ENCODE measurements at regions not wholly inside any gene's neighbourhood (a gene's known extent, or its start where the extent isn't known, plus 50 kb on each side); places are given as distances from the start of the nearest gene placed in this dataset.
"Not testable (repeated sequence)": the region's sequence is repeated elsewhere in the genome, so short reads cannot be mapped to it uniquely, and the experiment has no call there.

DNA sequence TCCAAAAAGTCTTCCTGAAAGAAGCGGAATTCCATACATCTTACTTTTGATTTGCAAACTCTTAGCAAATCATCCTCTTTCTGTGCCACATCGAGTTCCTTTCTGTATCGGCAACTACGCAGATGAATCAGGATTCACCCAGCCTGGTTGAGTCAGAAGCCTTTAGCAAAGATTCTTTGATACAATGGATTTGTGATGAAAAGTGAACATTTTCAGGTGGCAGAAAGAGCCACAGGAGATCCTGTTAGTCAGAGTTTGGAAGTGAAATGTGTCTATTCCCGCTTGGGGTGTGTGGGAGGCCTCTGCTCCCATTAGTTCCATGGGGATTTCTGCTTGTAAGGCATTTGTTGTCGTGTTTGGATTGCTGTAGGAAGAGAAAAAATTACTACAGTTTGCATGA lies 351.8 kb upstream of the WWC1 start:
- DNase-seq (ENCODE audit: low spot score): no peak
- peaks cover 6% of the 10 kb centered on the region for H3K4me1 Mint-ChIP-seq (ENCODE audit: low read depth)
- H3K27me3 Mint-ChIP-seq (ENCODE audit: low read depth): no peaks in the 10 kb centered on the region
- H3K4me3 Mint-ChIP-seq: no peak overlapping the region
- no peaks in the 10 kb centered on the region for H3K9me3 Mint-ChIP-seq
- H3K27ac Mint-ChIP-seq: no peak overlapping the region
- H3K36me3 Mint-ChIP-seq (ENCODE audit: low read depth): no peaks in the 10 kb centered on the region

DNA sequence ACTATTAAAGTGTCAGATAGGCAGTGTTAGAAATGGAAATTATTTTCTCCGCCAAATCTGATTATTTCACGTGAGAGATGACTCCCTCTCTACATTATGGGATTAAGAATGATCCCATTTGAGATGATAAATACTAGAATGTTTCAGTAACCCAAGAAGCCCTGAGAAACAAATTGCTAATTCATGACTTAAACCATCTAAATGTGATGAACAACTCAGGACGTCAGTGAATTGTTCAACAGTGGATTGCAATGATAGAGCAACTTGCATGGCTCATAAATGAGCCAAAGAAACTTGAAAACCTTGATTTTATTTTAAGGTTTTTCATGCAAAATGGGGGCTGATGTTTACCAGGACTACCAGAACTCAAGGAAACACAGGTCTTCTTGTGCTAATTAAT lies 350.5 kb upstream of the WWC1 start:
- Mint-ChIP-seq H3K4me3 (no peak overlapping the region), H3K4me1 (ENCODE audit: low read depth) (peaks cover 6% of the 10 kb centered on the region), H3K27me3 (ENCODE audit: low read depth) (no peaks in the 10 kb centered on the region), H3K27ac (no peak overlapping the region), H3K9me3 (no peaks in the 10 kb centered on the region), H3K36me3 (ENCODE audit: low read depth) (no peaks in the 10 kb centered on the region)
- no peak for DNase-seq (ENCODE audit: low spot score)

DNA sequence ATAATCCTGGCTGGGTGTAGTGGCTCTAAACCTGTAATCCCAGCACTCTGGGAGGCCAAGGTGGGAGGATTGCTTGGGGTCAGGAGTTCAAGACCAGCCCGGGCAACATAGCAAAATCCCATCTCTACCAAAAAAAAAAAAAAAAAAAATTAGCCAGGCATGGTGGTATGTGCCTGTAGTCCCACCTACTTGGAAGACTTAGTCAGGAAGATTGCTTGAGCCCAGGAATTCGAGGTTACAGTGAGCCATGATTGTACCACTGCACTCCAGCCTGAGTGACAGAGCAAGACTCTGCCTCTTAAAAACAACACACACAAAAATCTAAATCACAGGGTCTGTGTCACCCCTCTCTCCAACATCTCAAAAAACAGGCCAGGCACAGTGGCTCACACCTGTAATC lies 349.9 kb upstream of the WWC1 start:
- not testable (repeated sequence) for H3K4me3 Mint-ChIP-seq; H3K27me3 Mint-ChIP-seq (ENCODE audit: low read depth); H3K27ac Mint-ChIP-seq; H3K9me3 Mint-ChIP-seq; H3K4me1 Mint-ChIP-seq (ENCODE audit: low read depth); H3K36me3 Mint-ChIP-seq (ENCODE audit: low read depth); DNase-seq (ENCODE audit: low spot score)

DNA sequence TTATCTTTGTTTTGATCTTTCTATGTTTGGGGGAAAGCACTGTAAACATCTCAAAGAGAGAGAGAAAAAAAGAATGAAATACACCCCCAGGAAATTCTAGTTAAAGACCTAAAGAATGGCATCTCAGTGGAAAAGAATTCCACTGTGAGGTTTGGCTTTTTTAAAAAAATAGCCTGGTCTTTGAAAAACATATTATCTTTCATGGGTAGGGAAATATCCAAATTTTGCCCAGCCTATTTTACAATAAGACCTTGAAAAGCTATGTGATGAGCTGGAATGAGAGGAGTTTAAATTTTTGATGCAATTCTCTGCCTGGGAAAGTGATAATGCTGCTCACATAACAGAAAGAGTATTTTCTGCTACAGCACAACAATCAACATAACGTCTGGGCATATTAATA lies 348.1 kb upstream of the WWC1 start:
- no peak overlapping the region for H3K4me3 Mint-ChIP-seq
- H3K4me1 Mint-ChIP-seq (ENCODE audit: low read depth): no peaks in the 10 kb centered on the region
- no peak for DNase-seq (ENCODE audit: low spot score)
- no peak overlapping the region for H3K27ac Mint-ChIP-seq
- peaks cover 3% of the 10 kb centered on the region for H3K27me3 Mint-ChIP-seq (ENCODE audit: low read depth)
- H3K36me3 Mint-ChIP-seq (ENCODE audit: low read depth): no peaks in the 10 kb centered on the region
- H3K9me3 Mint-ChIP-seq: no peaks in the 10 kb centered on the region

DNA sequence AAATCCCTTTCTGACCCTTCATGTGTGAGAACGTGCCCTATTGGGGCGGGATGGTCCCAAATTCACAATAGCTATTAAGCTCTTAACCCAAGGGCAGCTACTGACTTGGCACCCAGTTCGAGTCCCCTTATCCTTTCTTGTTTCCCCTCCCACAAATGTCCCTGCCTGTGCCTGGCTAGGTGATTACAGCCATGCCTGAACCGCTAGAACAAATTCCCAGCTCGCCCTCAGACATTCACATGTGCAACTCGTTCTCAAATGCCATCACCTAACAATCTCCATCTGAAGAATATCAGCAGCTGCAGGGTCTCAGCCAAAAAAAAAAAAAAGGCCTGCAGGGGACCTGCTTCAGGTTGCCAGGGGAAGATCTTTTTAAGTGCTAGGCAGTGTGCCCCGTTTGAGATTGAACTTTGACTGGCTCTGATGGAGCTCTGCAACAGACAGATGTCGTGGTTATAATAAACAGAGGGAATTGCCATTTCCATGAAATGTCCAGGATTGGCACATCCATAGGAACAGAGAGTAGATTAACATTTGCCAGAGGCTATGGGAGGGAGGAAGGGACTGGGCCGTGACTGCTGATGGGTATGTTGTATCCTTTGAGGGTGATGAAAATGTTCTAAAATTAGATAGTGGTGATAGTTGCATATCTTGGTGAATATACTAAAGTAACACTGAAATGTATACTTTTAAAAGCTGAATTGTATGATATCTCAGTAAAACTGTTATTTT lies 347.2 kb upstream of the WWC1 start:
- Mint-ChIP-seq H3K4me3 (no peak overlapping the region), H3K9me3 (no peaks in the 10 kb centered on the region), H3K36me3 (ENCODE audit: low read depth) (no peaks in the 10 kb centered on the region), H3K27ac (no peak overlapping the region), H3K4me1 (ENCODE audit: low read depth) (no peaks in the 10 kb centered on the region), H3K27me3 (ENCODE audit: low read depth) (peaks cover 3% of the 10 kb centered on the region)
- no peak for DNase-seq (ENCODE audit: low spot score)

DNA sequence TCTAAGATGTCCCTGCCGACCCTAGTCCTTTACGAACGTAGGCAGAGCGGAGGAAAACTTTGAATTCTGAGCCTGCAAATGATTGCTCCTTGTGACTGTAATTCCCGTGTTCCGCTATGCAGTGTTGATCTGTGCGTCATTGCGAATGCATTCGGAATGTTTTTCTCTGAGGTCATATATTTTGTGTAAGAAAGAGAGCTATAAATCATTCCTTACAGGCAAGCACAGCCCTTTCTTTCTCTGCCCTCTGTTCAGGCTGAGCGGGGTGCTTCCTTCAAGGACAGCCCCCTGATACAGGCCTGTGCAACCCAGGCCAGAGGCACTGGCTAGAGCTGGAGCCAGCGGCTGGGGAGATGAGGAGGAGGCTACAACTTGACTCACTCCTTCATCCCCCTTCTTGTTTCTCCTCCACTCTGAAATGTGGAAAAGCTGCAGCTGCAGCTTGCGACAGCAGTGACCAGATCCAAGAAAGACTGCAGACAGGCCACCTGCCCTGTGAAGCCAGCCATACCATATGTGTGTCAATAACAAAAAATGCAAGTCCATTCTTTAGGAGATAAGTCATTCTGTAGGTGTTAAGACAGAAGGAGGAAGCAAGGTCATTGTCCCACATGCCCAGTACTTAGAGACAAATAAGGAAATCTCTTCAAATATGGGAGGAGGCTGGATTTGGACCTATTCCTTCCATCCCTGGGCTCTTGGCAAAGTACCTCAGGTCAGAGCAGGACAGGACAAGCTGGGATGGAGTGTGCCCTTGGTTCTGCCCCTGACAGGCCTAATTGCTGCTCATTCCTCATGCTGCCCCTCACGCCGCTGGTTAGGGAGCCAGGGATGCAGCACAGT lies 345.7 kb upstream of the WWC1 start:
- Mint-ChIP-seq H3K27ac (no peak overlapping the region), H3K9me3 (no peaks in the 10 kb centered on the region), H3K27me3 (ENCODE audit: low read depth) (peaks cover 3% of the 10 kb centered on the region), H3K4me3 (no peak overlapping the region), H3K4me1 (ENCODE audit: low read depth) (no peaks in the 10 kb centered on the region), H3K36me3 (ENCODE audit: low read depth) (no peaks in the 10 kb centered on the region)
- DNase-seq (ENCODE audit: low spot score): no peak

DNA sequence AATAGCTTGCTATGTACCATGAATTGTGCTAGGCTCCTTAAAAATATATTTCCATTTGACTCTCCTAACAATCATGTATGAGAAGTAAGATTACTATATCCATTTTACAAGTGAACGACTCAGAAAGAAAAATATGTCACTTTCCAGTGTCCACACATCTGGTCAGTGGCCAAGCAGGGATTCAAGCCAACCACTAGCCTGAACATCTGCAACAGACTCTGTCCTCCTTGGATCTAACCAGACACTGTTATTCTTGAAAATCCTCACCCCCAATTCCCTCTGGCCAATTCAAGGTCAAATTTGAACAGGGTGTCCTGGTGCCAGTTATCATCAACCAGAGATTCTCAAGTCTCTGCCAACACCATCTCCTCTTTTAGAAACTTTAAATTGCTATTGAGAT lies 344.1 kb upstream of the WWC1 start:
- H3K4me3 Mint-ChIP-seq: no peak overlapping the region
- no peak for DNase-seq (ENCODE audit: low spot score)
- peaks cover 3% of the 10 kb centered on the region for H3K27me3 Mint-ChIP-seq (ENCODE audit: low read depth)
- no peaks in the 10 kb centered on the region for H3K9me3 Mint-ChIP-seq
- H3K36me3 Mint-ChIP-seq (ENCODE audit: low read depth): no peaks in the 10 kb centered on the region
- H3K27ac Mint-ChIP-seq: no peak overlapping the region
- no peaks in the 10 kb centered on the region for H3K4me1 Mint-ChIP-seq (ENCODE audit: low read depth)

DNA sequence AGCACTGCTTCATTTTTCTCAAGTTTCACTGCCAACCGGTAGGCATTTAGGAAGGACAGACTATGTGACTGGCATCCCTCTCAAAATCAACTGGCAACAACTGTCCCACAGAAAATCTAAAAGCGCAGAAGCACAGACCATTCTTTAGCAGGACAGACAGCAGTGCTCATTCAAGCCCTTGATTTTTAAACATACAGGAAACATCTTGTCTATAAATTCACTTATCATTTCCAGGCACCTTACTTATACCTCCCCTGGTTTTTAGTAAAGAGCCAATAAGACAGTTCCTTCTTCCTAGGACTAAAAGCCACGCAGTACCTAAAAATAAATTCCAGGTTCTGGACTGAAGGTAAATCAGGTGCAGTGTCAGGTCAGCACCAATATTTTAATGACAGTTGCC lies 343.2 kb upstream of the WWC1 start:
- no peaks in the 10 kb centered on the region for H3K4me1 Mint-ChIP-seq (ENCODE audit: low read depth)
- no peak for DNase-seq (ENCODE audit: low spot score)
- H3K27ac Mint-ChIP-seq: no peak overlapping the region
- peaks cover 3% of the 10 kb centered on the region for H3K27me3 Mint-ChIP-seq (ENCODE audit: low read depth)
- H3K4me3 Mint-ChIP-seq: no peak overlapping the region
- no peaks in the 10 kb centered on the region for H3K36me3 Mint-ChIP-seq (ENCODE audit: low read depth)
- H3K9me3 Mint-ChIP-seq: no peaks in the 10 kb centered on the region

DNA sequence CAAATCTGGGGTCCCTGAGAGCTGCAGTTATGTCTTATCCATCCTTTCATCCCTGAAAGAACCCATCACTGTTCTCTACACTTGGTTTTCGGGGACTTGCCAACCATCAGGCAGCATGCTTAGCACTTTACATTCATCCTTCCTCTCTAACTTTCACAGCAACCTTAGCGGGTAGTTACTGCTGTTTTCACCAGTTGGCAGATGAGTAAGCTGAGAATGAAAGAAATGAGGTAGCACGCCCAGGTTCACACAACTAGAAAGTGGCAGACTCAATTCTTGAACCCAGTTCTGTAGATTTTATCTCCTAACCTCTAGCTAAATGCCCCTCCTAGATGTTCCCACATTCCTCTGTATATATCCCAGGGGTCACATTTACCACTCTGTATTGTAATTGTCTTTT lies 342.0 kb upstream of the WWC1 start:
- DNase-seq (ENCODE audit: low spot score): no peak
- peaks cover 3% of the 10 kb centered on the region for H3K27me3 Mint-ChIP-seq (ENCODE audit: low read depth)
- H3K36me3 Mint-ChIP-seq (ENCODE audit: low read depth): no peaks in the 10 kb centered on the region
- no peaks in the 10 kb centered on the region for H3K9me3 Mint-ChIP-seq
- H3K27ac Mint-ChIP-seq: no peak overlapping the region
- H3K4me1 Mint-ChIP-seq (ENCODE audit: low read depth): no peaks in the 10 kb centered on the region
- no peak overlapping the region for H3K4me3 Mint-ChIP-seq

DNA sequence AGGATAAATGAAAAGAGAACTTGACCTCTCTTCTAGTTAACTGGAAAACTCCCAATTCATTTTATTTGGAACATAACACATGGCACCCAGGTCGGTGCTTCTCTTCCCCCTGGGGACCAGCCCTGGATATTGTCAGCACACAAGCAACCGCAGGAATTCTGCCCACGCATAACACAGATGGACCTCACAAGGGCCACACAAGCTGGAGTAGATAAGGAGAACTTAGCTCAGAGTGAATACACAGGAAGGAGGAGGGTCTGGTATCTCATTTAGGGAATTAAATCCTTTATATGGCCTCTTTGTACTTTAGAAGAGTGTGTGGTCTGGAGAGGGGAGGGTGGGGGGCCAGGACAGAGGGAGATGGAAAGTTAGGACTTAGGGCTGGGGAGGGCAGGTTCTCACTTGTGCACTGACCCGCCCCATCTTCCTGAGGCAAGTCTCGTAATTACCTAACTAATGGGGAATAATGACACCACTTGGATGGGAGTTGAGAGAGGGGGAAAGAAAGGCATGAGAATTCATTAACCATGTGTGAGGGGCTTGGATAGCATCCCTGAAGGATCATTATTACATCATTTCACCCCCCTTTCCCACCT lies 341.2 kb upstream of the WWC1 start:
- H3K4me3 Mint-ChIP-seq: no peak overlapping the region
- H3K4me1 Mint-ChIP-seq (ENCODE audit: low read depth): no peaks in the 10 kb centered on the region
- DNase-seq (ENCODE audit: low spot score): no peak
- no peaks in the 10 kb centered on the region for H3K36me3 Mint-ChIP-seq (ENCODE audit: low read depth)
- H3K27ac Mint-ChIP-seq: no peak overlapping the region
- H3K27me3 Mint-ChIP-seq (ENCODE audit: low read depth): peaks cover 3% of the 10 kb centered on the region
- H3K9me3 Mint-ChIP-seq: no peaks in the 10 kb centered on the region

DNA sequence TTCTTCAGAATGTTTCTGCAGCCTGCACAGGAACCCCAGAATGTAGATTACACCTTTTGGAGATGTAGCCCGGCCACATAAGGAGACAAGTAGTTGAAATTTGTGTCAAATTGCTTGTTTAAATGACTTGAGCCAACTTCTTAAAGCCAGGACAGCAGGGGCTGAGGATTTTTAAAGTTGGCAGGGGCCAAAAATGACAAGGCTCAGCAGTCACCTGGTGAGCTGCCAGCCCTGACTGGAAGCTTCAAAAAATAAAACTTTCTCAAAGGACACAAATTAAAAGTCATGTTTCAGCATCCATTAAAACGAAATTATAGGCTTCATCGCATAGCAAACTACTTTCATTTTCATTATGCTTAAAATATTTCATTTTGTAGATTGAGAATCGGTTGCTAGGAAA lies 340.3 kb upstream of the WWC1 start:
- no peaks in the 10 kb centered on the region for H3K4me1 Mint-ChIP-seq (ENCODE audit: low read depth)

DNA sequence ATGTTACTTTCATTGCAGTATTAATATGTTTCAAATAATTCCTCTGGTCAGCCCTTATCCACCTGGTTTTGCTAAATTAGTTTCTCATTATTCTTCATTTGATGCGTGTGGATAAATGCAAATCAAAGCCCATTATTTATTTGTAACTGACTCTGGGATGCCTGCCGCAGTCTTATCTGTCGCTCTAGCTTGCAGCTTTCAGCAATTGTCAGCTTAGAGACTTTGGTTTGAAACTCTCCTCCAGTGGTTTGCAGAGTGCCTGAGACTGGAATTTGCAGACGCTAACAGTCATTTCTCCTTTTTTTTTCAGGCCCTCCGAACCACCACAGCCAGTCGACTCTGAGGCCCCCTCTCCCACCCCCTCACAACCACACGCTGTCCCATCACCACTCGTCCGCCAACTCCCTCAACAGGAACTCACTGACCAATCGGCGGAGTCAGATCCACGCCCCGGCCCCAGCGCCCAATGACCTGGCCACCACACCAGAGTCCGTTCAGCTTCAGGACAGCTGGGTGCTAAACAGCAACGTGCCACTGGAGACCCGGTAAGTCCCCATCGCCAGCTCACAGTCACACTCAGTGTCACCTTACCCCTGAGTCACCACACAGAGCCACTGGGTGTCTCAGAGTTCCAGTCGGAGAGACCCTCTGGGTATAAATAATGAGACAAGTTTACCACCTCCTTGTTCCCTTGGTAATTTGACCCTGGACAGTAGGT lies 339.0 kb upstream of the WWC1 start:
- Mint-ChIP-seq H3K4me3 (no peak overlapping the region), H3K9me3 (no peaks in the 10 kb centered on the region), H3K27me3 (ENCODE audit: low read depth) (peaks cover 3% of the 10 kb centered on the region), H3K4me1 (ENCODE audit: low read depth) (no peaks in the 10 kb centered on the region), H3K27ac (no peak overlapping the region), H3K36me3 (ENCODE audit: low read depth) (no peaks in the 10 kb centered on the region)
- no peak for DNase-seq (ENCODE audit: low spot score)

More for the DNA sequence above, 340.3 kb upstream of the WWC1 start:
- no peak for DNase-seq (ENCODE audit: low spot score)
- Mint-ChIP-seq H3K27ac (no peak overlapping the region), H3K36me3 (ENCODE audit: low read depth) (no peaks in the 10 kb centered on the region), H3K4me3 (peak overlapping the region; percentile 18), H3K27me3 (ENCODE audit: low read depth) (peaks cover 3% of the 10 kb centered on the region), H3K9me3 (no peaks in the 10 kb centered on the region)

DNA sequence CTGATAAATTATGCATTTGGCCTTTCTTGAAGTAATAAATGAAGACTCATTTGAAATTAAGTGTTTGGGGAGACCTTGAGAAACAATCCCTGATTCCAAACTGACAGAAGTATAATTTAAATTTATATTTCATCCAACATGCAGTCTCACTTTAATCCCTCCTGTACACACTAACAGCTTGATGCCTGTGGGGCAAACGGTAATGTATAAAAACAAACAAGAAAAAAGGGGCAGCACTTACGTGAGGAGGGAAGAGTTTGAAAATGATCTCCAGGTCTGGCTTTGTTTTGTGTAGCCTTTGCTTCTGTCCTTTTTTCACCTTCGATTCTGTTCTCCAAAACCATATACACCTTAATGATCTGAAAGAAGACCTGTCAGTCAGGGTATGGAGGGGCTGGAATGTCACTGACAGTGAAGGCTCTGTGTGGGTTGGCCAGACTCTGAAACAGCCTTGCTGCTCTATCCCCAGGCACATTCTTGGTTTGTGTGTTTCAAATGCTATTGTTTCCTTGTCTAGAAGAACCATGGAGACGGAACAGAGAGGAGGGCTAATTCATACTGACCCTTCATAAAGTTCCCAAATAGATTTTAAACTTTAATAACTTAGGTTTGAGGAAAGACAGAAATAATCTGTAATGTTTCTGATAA lies 338.2 kb upstream of the WWC1 start:
- no peak overlapping the region for H3K27ac Mint-ChIP-seq
- no peaks in the 10 kb centered on the region for H3K9me3 Mint-ChIP-seq
- H3K4me1 Mint-ChIP-seq (ENCODE audit: low read depth): no peaks in the 10 kb centered on the region
- no peaks in the 10 kb centered on the region for H3K27me3 Mint-ChIP-seq (ENCODE audit: low read depth)
- no peak for DNase-seq (ENCODE audit: low spot score)
- no peaks in the 10 kb centered on the region for H3K36me3 Mint-ChIP-seq (ENCODE audit: low read depth)
- H3K4me3 Mint-ChIP-seq: no peak overlapping the region
